Umbilical cord (tissue), 1 donor: ENCODE measurements at regions not wholly inside any gene's neighbourhood (a gene's known extent, or its start where the extent isn't known, plus 50 kb on each side); places are given as distances from the start of the nearest gene placed in this dataset.
"Not testable (repeated sequence)": the region's sequence is repeated elsewhere in the genome, so short reads cannot be mapped to it uniquely, and the experiment has no call there.

Experiments used
- DNase-seq: peaks from one replicate; pipeline ENCODE4 v3.0.0-alpha.2; 2015; ENCODE audit warnings: low spot score

- DNase-seq = no peak
These were observed 80.0 kb downstream of the METRNL start for GRCh38 chr17:83159204-83160049.

GRCh38 chr17:83160443-83161297 lies 81.3 kb downstream of the METRNL start:
- no peak for DNase-seq

- DNase-seq = peak; percentile 15
These were observed 82.1 kb downstream of the METRNL start for GRCh38 chr17:83161298-83162034.

- DNase-seq = no peak
These were observed 82.8 kb downstream of the METRNL start for GRCh38 chr17:83162035-83162745.

- no peak for DNase-seq
These were observed 85.1 kb downstream of the METRNL start for GRCh38 chr17:83164490-83164889.

- DNase-seq = no peak
These were observed 91.3 kb downstream of the METRNL start for GRCh38 chr17:83170571-83171260.

- DNase-seq = no peak
These were observed 92.3 kb downstream of the METRNL start for GRCh38 chr17:83171661-83172060.

- DNase-seq = not testable (repeated sequence)
These were observed 92.7 kb downstream of the METRNL start for GRCh38 chr17:83172099-83172498.

- DNase-seq = not testable (repeated sequence)
These were observed 93.2 kb downstream of the METRNL start for GRCh38 chr17:83172646-83173045.

- not testable (repeated sequence) for DNase-seq
These were observed 93.9 kb downstream of the METRNL start for GRCh38 chr17:83173180-83173913.

GRCh38 chr17:83173914-83174361 lies 94.5 kb downstream of the METRNL start:
- no peak for DNase-seq

- no peak for DNase-seq
These were observed 95.1 kb downstream of the METRNL start for GRCh38 chr17:83174362-83175118.

GRCh38 chr17:83175119-83175821 lies 95.9 kb downstream of the METRNL start:
- no peak for DNase-seq

- DNase-seq = no peak
These were observed 96.6 kb downstream of the METRNL start for GRCh38 chr17:83175822-83176622.

- DNase-seq = no peak
These were observed 97.5 kb downstream of the METRNL start for GRCh38 chr17:83176623-83177583.
